Colonic mucosa (tissue), 4 donors: ENCODE measurements at regions not wholly inside any gene's neighbourhood (a gene's known extent, or its start where the extent isn't known, plus 50 kb on each side); places are given as distances from the start of the nearest gene placed in this dataset.

Source experiments
- DNase-seq: peaks from one replicate; pipeline ENCODE4 v3.0.0-alpha.2; 2020
- H3K27ac ChIP-seq: fragments of 200-600 bp; one replicate; pipeline ENCODE4 v1.8.0; 2021
- H3K27me3 ChIP-seq: fragments of 200-600 bp; one replicate; pipeline ENCODE4 v1.8.0; 2021
- H3K36me3 ChIP-seq: fragments of 200-600 bp; one replicate; pipeline ENCODE4 v1.8.0; 2021
- H3K4me1 ChIP-seq: fragments of 200-600 bp; one replicate; pipeline ENCODE4 v1.8.0; 2021; ENCODE audit warnings: mild to moderate bottlenecking
- H3K4me3 ChIP-seq: fragments of 200-600 bp; one replicate; pipeline ENCODE4 v1.8.0; 2021
- H3K9ac ChIP-seq, 2 donors: one replicate each; pipeline ENCODE4 v1.7.0; 2013; ENCODE audit warnings: control low read depth in 2 of 2, low read depth in 2 of 2, low read length in 2 of 2
- H3K9me3 ChIP-seq: fragments of 200-600 bp; one replicate; pipeline ENCODE4 v1.8.0; 2021
- intact Hi-C: fragments of 100-400 bp; cut with DNase I; formaldehyde crosslinking; loops from one replicate; pipeline ENCODE4 v1.14.1; 2022
- TF ChIP-seq, protein P1 (sequence below): fragments of 200-600 bp; IDR thresholded peaks from one replicate; pipeline ENCODE4 v1.8.0; 2022; ENCODE audit warnings: antibody characterized with exemption, mild to moderate bottlenecking
- donor health status: healthy.
- donor health status: DM: no; HTN: no; CAD: no.
- donor health status: DM: no; HTN: no; CAD: no.

DNA sequence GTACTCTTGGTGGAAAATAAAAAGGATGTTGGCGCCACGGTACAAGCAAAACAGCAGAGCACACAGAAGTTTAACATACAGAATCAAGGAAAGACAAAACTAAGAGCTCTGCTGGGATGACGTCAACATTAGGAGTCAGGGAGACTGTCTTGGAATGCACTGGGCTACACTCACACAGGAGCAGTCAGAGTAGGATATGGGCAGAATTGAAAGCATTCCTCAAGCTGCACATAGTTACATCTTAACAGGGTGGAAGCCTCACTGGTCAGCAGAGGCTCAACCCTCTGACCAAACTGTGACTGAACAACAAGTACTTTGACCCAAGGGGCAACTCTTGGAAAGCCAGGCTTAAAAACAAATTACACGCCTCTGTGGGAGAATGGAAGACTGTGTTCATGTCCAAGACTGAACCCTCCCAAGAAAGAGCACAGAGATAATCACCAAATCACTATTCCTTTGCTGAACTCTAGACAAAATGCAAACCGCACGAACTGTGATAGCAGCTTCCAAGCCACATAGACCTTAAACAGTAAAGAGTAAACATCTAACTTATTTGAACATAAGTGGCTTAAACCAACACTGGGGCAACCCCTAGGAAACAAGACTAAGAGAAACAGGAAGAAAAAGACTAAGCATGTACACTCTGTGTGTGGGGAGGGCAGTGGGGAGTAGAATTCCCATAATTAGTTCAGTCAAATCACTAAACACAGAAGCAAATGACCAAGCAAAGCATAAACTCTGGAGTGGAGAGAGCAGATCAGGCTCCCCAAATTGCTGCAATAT, 772.7 kb downstream of the PRELID2 start:
- DNase-seq: no peak
- Histone ChIP-seq H3K4me1 (no peaks in the 10 kb centered on the region), H3K36me3 (no peaks in the 10 kb centered on the region), H3K27ac (no peak overlapping the region), H3K4me3 (no peak overlapping the region), H3K9ac (no peak overlapping the region), H3K9me3 (no peaks in the 10 kb centered on the region), H3K27me3 (no peaks in the 10 kb centered on the region)
- TF ChIP-seq, protein P1, sequence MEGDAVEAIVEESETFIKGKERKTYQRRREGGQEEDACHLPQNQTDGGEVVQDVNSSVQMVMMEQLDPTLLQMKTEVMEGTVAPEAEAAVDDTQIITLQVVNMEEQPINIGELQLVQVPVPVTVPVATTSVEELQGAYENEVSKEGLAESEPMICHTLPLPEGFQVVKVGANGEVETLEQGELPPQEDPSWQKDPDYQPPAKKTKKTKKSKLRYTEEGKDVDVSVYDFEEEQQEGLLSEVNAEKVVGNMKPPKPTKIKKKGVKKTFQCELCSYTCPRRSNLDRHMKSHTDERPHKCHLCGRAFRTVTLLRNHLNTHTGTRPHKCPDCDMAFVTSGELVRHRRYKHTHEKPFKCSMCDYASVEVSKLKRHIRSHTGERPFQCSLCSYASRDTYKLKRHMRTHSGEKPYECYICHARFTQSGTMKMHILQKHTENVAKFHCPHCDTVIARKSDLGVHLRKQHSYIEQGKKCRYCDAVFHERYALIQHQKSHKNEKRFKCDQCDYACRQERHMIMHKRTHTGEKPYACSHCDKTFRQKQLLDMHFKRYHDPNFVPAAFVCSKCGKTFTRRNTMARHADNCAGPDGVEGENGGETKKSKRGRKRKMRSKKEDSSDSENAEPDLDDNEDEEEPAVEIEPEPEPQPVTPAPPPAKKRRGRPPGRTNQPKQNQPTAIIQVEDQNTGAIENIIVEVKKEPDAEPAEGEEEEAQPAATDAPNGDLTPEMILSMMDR: no peak
- intact Hi-C loops: no loop called here

DNA sequence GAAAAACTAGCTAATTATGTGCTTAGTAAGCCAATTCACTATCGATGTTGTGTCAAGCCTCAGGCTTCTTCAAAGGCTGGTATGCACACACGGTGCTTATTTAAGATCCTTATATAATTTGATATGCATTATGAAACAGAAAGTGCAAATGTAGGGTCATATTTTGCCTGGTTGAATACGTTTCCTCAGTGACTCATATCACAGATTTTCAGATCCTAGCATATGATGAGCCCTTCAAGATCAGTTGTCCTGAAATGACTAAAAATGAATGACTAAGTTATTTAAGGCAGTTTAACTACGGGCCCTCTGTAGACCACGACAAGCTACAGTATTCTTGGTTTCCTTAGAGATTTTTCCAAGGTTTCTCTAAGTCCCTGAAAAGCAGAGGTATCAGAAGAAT, 778.3 kb downstream of the PRELID2 start:
- TF ChIP-seq, protein P1: no peak
- intact Hi-C loops: no loop called here
- no peak for DNase-seq

DNA sequence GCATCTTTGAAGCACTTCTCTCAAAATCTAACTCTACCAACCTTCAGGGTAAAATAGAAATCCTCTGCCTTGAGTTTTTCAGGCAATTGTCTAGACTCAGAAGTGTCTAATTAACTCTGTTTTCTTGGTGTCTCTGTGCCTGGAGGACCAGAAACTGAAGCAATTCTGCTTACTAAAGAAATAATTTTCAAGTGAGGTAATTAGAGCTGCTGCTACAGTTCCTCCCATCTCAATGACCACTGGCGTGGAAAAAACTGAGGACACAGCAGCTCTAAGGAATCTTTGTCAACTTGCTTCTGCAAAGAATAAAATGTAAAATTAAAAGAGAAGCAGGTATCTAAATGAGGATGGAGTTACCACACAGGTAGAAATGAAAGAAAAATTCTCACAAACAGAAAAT, 785.0 kb downstream of the PRELID2 start:
- no peak for DNase-seq
- no peaks in the 10 kb centered on the region for H3K9me3 ChIP-seq
- no peaks in the 10 kb centered on the region for H3K27me3 ChIP-seq
- H3K27ac ChIP-seq: no peak overlapping the region
- H3K4me1 ChIP-seq: no peaks in the 10 kb centered on the region
- TF ChIP-seq, protein P1: no peak
- H3K4me3 ChIP-seq: no peak overlapping the region
- H3K9ac ChIP-seq: no peak overlapping the region
- no peaks in the 10 kb centered on the region for H3K36me3 ChIP-seq
- intact Hi-C loops: no loop called here

More for the DNA sequence above, 778.3 kb downstream of the PRELID2 start:
- Histone ChIP-seq H3K27ac (no peak overlapping the region), H3K27me3 (no peaks in the 10 kb centered on the region), H3K9me3 (no peaks in the 10 kb centered on the region), H3K36me3 (no peaks in the 10 kb centered on the region), H3K4me3 (no peak overlapping the region), H3K4me1 (no peaks in the 10 kb centered on the region), H3K9ac (no peak overlapping the region)

DNA sequence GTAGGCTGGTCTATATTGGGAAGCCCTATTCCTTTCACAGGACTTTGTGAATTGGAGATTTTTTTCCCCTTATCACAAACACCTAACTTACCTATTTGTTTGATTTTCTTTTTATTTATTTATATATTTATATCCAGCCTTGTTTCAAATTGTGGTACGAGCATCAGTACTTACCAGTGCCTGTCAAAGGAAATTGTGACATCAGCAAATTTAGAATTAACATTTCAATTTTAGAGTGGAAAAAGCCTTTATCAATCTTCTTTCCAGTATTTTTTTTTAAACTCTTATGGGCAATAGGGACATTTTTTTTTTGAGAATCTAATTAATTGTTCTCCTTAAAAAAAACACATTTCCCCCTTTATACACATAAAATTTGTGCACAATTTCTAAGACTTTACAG, 790.2 kb downstream of the PRELID2 start:
- DNase-seq: no peak
- Histone ChIP-seq H3K27ac (no peak overlapping the region), H3K9ac (no peak overlapping the region), H3K36me3 (no peaks in the 10 kb centered on the region), H3K4me1 (no peaks in the 10 kb centered on the region), H3K4me3 (no peak overlapping the region), H3K27me3 (no peaks in the 10 kb centered on the region), H3K9me3 (no peaks in the 10 kb centered on the region)
- intact Hi-C loops: no loop called here
- TF ChIP-seq, protein P1: no peak

DNA sequence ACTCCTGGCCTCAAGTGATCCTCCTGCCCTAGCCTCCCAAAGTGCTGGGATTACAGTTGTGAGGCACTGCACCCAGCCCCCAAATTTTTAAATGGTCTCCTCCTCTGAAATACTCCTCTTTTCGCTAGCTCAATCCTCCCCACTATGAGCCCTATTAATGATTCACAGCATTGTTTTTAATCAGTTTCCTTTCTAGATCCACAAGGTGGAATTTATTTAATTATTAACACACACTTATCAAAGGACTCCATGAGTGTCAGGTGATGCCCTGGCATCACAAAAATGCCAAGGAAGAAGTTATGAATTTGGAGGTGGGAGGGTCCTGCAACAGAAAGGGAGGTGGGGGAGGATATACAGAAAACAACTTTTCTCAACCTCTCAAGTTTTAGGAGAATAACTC, 806.5 kb downstream of the PRELID2 start:
- Histone ChIP-seq H3K4me1 (no peaks in the 10 kb centered on the region), H3K36me3 (no peaks in the 10 kb centered on the region), H3K9me3 (no peaks in the 10 kb centered on the region), H3K27me3 (no peaks in the 10 kb centered on the region), H3K27ac (no peak overlapping the region), H3K9ac (no peak overlapping the region), H3K4me3 (no peak overlapping the region)
- intact Hi-C loops: no loop called here
- TF ChIP-seq, protein P1: no peak
- no peak for DNase-seq
